ENCODE measurements at regions not wholly inside any gene's neighbourhood (a gene's known extent, or its start where the extent isn't known, plus 50 kb on each side); places are given as distances from the start of the nearest gene placed in this dataset.

DNA sequence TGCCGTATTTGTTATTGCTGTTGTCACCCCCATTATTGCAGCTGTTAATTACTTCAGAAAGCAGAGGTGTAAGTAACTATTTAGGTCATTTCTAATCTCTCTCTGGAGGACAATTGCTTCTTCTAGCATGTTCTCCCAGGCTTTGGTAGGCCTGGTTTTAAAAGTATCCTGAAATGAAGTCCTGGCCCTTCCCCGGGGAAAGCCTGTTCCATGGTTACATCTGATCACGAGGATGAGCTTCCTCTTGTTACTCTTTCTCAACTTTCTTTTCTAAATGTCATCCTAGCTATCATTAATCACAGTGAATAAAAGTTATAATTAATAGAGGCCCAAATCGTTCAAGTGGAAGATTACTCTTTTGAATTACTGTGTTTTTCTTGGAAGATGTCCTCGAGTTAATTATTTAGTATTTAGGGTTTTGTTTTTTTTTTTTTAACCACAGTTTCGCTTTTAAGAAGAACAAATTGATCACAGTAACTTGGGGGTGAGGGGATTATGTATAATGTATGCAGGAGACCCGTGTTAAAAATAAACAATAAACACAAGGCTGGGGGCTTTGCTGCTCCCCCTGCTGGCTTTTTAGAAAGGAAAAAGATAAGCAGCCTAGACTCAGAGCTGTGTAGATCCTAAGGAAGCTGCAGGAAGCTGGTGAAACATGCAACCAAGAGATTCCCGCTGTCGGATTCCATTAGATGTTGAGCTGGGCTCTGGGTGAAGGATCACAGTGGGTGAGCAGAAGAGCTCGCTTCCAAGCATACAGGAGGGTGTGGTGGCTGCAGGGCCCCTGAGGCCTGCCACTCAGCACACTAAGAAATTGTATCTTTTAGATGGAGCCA, 420.1 kb downstream of the FUT8 start (continued):
- TF ChIP-seq, protein P1, sequence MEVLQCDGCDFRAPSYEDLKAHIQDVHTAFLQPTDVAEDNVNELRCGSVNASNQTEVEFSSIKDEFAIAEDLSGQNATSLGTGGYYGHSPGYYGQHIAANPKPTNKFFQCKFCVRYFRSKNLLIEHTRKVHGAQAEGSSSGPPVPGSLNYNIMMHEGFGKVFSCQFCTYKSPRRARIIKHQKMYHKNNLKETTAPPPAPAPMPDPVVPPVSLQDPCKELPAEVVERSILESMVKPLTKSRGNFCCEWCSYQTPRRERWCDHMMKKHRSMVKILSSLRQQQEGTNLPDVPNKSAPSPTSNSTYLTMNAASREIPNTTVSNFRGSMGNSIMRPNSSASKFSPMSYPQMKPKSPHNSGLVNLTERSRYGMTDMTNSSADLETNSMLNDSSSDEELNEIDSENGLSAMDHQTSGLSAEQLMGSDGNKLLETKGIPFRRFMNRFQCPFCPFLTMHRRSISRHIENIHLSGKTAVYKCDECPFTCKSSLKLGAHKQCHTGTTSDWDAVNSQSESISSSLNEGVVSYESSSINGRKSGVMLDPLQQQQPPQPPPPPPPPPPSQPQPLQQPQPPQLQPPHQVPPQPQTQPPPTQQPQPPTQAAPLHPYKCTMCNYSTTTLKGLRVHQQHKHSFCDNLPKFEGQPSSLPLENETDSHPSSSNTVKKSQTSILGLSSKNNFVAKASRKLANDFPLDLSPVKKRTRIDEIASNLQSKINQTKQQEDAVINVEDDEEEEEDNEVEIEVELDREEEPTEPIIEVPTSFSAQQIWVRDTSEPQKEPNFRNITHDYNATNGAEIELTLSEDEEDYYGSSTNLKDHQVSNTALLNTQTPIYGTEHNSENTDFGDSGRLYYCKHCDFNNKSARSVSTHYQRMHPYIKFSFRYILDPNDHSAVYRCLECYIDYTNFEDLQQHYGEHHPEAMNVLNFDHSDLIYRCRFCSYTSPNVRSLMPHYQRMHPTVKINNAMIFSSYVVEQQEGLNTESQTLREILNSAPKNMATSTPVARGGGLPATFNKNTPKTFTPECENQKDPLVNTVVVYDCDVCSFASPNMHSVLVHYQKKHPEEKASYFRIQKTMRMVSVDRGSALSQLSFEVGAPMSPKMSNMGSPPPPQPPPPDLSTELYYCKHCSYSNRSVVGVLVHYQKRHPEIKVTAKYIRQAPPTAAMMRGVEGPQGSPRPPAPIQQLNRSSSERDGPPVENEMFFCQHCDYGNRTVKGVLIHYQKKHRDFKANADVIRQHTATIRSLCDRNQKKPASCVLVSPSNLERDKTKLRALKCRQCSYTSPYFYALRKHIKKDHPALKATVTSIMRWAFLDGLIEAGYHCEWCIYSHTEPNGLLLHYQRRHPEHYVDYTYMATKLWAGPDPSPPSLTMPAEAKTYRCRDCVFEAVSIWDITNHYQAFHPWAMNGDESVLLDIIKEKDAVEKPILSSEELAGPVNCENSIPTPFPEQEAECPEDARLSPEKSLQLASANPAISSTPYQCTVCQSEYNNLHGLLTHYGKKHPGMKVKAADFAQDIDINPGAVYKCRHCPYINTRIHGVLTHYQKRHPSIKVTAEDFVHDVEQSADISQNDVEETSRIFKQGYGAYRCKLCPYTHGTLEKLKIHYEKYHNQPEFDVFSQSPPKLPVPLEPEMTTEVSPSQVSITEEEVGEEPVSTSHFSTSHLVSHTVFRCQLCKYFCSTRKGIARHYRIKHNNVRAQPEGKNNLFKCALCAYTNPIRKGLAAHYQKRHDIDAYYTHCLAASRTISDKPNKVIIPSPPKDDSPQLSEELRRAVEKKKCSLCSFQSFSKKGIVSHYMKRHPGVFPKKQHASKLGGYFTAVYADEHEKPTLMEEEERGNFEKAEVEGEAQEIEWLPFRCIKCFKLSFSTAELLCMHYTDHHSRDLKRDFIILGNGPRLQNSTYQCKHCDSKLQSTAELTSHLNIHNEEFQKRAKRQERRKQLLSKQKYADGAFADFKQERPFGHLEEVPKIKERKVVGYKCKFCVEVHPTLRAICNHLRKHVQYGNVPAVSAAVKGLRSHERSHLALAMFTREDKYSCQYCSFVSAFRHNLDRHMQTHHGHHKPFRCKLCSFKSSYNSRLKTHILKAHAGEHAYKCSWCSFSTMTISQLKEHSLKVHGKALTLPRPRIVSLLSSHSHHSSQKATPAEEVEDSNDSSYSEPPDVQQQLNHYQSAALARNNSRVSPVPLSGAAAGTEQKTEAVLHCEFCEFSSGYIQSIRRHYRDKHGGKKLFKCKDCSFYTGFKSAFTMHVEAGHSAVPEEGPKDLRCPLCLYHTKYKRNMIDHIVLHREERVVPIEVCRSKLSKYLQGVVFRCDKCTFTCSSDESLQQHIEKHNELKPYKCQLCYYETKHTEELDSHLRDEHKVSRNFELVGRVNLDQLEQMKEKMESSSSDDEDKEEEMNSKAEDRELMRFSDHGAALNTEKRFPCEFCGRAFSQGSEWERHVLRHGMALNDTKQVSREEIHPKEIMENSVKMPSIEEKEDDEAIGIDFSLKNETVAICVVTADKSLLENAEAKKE (CRISPR knock-in tag; IDR thresholded peaks at IDR 0.05), result peak; percentile 11; the same call in 1 of the 2 replicates
- TF ChIP-seq, protein P2, sequence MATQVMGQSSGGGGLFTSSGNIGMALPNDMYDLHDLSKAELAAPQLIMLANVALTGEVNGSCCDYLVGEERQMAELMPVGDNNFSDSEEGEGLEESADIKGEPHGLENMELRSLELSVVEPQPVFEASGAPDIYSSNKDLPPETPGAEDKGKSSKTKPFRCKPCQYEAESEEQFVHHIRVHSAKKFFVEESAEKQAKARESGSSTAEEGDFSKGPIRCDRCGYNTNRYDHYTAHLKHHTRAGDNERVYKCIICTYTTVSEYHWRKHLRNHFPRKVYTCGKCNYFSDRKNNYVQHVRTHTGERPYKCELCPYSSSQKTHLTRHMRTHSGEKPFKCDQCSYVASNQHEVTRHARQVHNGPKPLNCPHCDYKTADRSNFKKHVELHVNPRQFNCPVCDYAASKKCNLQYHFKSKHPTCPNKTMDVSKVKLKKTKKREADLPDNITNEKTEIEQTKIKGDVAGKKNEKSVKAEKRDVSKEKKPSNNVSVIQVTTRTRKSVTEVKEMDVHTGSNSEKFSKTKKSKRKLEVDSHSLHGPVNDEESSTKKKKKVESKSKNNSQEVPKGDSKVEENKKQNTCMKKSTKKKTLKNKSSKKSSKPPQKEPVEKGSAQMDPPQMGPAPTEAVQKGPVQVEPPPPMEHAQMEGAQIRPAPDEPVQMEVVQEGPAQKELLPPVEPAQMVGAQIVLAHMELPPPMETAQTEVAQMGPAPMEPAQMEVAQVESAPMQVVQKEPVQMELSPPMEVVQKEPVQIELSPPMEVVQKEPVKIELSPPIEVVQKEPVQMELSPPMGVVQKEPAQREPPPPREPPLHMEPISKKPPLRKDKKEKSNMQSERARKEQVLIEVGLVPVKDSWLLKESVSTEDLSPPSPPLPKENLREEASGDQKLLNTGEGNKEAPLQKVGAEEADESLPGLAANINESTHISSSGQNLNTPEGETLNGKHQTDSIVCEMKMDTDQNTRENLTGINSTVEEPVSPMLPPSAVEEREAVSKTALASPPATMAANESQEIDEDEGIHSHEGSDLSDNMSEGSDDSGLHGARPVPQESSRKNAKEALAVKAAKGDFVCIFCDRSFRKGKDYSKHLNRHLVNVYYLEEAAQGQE (IDR thresholded peaks at IDR 0.05; ENCODE audit: unreplicated experiment), result no peak
- TF ChIP-seq ZNF114 (CRISPR knock-in tag; IDR thresholded peaks at IDR 0.05) (no peak), NANOG (IDR thresholded peaks at IDR 0.05; ENCODE audit: borderline replicate concordance) (no peak), POLR2AphosphoS5 (IDR thresholded peaks at IDR 0.05; ENCODE audit: low read depth) (no peak), JUNB (IDR thresholded peaks at IDR 0.05; ENCODE audit: unreplicated experiment) (no peak), STAT1 (IDR thresholded peaks at IDR 0.05; ENCODE audit: unreplicated experiment) (no peak)
- TF ChIP-seq, protein P3, sequence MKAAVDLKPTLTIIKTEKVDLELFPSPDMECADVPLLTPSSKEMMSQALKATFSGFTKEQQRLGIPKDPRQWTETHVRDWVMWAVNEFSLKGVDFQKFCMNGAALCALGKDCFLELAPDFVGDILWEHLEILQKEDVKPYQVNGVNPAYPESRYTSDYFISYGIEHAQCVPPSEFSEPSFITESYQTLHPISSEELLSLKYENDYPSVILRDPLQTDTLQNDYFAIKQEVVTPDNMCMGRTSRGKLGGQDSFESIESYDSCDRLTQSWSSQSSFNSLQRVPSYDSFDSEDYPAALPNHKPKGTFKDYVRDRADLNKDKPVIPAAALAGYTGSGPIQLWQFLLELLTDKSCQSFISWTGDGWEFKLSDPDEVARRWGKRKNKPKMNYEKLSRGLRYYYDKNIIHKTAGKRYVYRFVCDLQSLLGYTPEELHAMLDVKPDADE (IDR thresholded peaks at IDR 0.05), result no peak
